ENCODE measurements at regions not wholly inside any gene's neighbourhood (a gene's known extent, or its start where the extent isn't known, plus 50 kb on each side); places are given as distances from the start of the nearest gene placed in this dataset.

- H3K4me3 ChIP-seq (ENCODE audit: control insufficient read depth, low read depth, low read length): no peak overlapping the region
- DNase-seq (ENCODE audit: low read depth): no peak
- TF ChIP-seq, protein P1, sequence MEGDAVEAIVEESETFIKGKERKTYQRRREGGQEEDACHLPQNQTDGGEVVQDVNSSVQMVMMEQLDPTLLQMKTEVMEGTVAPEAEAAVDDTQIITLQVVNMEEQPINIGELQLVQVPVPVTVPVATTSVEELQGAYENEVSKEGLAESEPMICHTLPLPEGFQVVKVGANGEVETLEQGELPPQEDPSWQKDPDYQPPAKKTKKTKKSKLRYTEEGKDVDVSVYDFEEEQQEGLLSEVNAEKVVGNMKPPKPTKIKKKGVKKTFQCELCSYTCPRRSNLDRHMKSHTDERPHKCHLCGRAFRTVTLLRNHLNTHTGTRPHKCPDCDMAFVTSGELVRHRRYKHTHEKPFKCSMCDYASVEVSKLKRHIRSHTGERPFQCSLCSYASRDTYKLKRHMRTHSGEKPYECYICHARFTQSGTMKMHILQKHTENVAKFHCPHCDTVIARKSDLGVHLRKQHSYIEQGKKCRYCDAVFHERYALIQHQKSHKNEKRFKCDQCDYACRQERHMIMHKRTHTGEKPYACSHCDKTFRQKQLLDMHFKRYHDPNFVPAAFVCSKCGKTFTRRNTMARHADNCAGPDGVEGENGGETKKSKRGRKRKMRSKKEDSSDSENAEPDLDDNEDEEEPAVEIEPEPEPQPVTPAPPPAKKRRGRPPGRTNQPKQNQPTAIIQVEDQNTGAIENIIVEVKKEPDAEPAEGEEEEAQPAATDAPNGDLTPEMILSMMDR (IDR thresholded peaks at IDR 0.05; ENCODE audit: control insufficient read depth, insufficient read depth, low read depth, low read length, missing control alignments): no peak
Measured at GRCh38 chrX:14476205-14476604, 53.1 kb upstream of the GLRA2 start.

DNA sequence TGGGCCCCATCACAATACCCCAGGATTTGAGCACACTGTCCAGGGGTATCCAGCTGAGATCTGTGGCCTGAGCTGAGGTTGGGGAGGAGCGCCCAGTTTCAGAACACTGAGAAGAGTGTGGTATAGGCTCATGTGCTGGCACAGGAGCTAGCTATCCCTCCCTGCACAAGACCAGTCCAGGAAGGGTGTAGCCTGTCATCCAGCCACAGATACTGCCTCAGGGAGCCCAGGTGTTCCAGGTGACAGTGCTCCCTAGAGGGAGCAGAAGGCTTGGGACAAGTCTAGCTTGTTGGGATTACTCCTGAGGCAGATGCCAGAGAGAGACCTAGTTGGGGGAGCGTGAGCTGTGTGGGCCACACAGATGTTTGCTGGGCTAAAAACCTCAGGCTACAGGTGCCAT is 79.6 kb upstream of the GLRA2 start:
- DNase-seq (ENCODE audit: low read depth): no peak
- no peak overlapping the region for H3K4me3 ChIP-seq (ENCODE audit: control insufficient read depth, low read depth, low read length)
- TF ChIP-seq, protein P1 (IDR thresholded peaks at IDR 0.05; ENCODE audit: control insufficient read depth, insufficient read depth, low read depth, low read length, missing control alignments): no peak

GRCh38 chrX:14448406-14448805 is 80.9 kb upstream of the GLRA2 start:
- DNase-seq (ENCODE audit: low read depth): no peak
- no peak overlapping the region for H3K4me3 ChIP-seq (ENCODE audit: control insufficient read depth, low read depth, low read length)
- TF ChIP-seq, protein P1 (IDR thresholded peaks at IDR 0.05; ENCODE audit: control insufficient read depth, insufficient read depth, low read depth, low read length, missing control alignments): no peak

DNA sequence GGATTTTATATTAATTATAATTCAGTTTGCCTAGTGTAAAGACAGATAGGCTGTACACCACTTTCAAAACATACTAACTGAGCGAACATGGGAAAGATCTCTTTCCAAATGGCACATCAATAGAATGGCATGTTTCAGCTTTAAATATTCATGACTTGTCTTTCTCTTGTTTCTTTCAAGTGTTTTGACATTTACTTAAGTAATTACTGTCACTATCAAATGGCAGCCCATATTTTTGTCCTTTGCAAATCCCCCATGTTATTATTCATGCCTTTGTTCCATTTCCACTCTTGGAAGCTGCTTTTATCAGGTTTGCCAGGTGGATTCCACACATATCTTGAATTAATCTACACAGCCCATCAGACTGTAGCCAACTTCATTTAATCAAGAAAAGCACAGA is 89.2 kb upstream of the GLRA2 start:
- no peak for DNase-seq (ENCODE audit: low read depth)
- TF ChIP-seq, protein P1 (IDR thresholded peaks at IDR 0.05; ENCODE audit: control insufficient read depth, insufficient read depth, low read depth, low read length, missing control alignments): no peak
- H3K4me3 ChIP-seq (ENCODE audit: control insufficient read depth, low read depth, low read length): no peak overlapping the region

- DNase-seq (ENCODE audit: low read depth): no peak
- no peak overlapping the region for H3K4me3 ChIP-seq (ENCODE audit: control insufficient read depth, low read depth, low read length)
- TF ChIP-seq, protein P1 (IDR thresholded peaks at IDR 0.05; ENCODE audit: control insufficient read depth, insufficient read depth, low read depth, low read length, missing control alignments): no peak
Measured at GRCh38 chrX:14427614-14428013, 101.7 kb upstream of the GLRA2 start.

- no peak overlapping the region for H3K4me3 ChIP-seq (ENCODE audit: control insufficient read depth, low read depth, low read length)
- TF ChIP-seq, protein P1 (IDR thresholded peaks at IDR 0.05; ENCODE audit: control insufficient read depth, insufficient read depth, low read depth, low read length, missing control alignments): no peak
- no peak for DNase-seq (ENCODE audit: low read depth)
Measured at GRCh38 chrX:14420841-14421240, 108.5 kb upstream of the GLRA2 start.

- TF ChIP-seq, protein P1 (IDR thresholded peaks at IDR 0.05; ENCODE audit: control insufficient read depth, insufficient read depth, low read depth, low read length, missing control alignments): no peak
- H3K4me3 ChIP-seq (ENCODE audit: control insufficient read depth, low read depth, low read length): no peak overlapping the region
- no peak for DNase-seq (ENCODE audit: low read depth)
Measured at GRCh38 chrX:14412686-14413085, 116.7 kb upstream of the GLRA2 start.

All from AG09309 (cell line).